Erythroblast (primary cell): ENCODE measurements at regions not wholly inside any gene's neighbourhood (a gene's known extent, or its start where the extent isn't known, plus 50 kb on each side); places are given as distances from the start of the nearest gene placed in this dataset.

Experiments
- GATA1 ChIP-seq: IDR thresholded peaks from 2 replicates; pipeline ENCODE4 v1.6.1; 2011; ENCODE audit warnings: low read depth, mild to moderate bottlenecking, control low read depth, low read length, moderate library complexity
- POLR2A ChIP-seq: IDR thresholded peaks from 2 replicates; pipeline ENCODE4 v1.6.1; 2011; ENCODE audit warnings: mild to moderate bottlenecking, low read length

DNA sequence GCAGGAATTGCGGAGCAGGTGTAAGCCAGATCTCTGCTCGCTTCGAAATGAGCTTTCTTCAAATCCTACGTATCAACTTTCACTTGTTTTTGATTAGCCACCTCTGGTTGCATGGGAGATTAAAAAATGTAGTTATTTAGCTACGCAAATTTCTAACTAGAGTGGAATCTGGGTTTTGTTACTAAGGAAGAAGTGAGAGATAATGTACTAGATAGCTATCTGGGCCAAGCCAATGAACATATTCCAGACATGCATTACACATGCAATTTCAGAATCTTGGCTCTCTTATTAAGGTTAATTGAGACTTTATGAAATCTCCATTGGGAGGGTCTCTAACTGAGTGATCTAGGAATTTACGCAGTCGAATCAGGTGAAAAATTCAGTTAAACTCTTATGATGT, 765.7 kb downstream of the DIPK2A start:
- TF ChIP-seq POLR2A (no peak), GATA1 (no peak)
